ENCODE measurements at regions not wholly inside any gene's neighbourhood (a gene's known extent, or its start where the extent isn't known, plus 50 kb on each side); places are given as distances from the start of the nearest gene placed in this dataset.
"Not testable (repeated sequence)": the region's sequence is repeated elsewhere in the genome, so short reads cannot be mapped to it uniquely, and the experiment has no call there.

- DNase-seq = no peak
Measured at GRCh38 chr7:132029369-132030085, 473.1 kb upstream of the PODXL start.

- no peak for DNase-seq
Measured at GRCh38 chr7:132028144-132028920, 471.9 kb upstream of the PODXL start.

- no peak for DNase-seq
Measured at GRCh38 chr7:132024290-132024689, 467.9 kb upstream of the PODXL start.

GRCh38 chr7:132023466-132023865 lies 467.0 kb upstream of the PODXL start:
- no peak for DNase-seq

GRCh38 chr7:132022188-132022587 lies 465.8 kb upstream of the PODXL start:
- no peak for DNase-seq

- no peak for DNase-seq
Measured at GRCh38 chr7:132019703-132020102, 463.3 kb upstream of the PODXL start.

GRCh38 chr7:132009778-132010177 lies 453.4 kb upstream of the PODXL start:
- DNase-seq = no peak

- peak; percentile 0 for DNase-seq
Measured at GRCh38 chr7:132004529-132004928, 448.1 kb upstream of the PODXL start.

GRCh38 chr7:132002343-132002968 lies 446.0 kb upstream of the PODXL start:
- DNase-seq = no peak

- no peak for DNase-seq
Measured at GRCh38 chr7:132001146-132001545, 444.7 kb upstream of the PODXL start.

GRCh38 chr7:131999193-131999592 lies 442.8 kb upstream of the PODXL start:
- DNase-seq = no peak

- no peak for DNase-seq
Measured at GRCh38 chr7:131995324-131995723, 438.9 kb upstream of the PODXL start.

- DNase-seq = not testable (repeated sequence)
Measured at GRCh38 chr7:131981069-131981468, 424.6 kb upstream of the PODXL start.

GRCh38 chr7:131978118-131978517 lies 421.7 kb upstream of the PODXL start:
- DNase-seq = not testable (repeated sequence)

- no peak for DNase-seq
Measured at GRCh38 chr7:131976411-131976810, 420.0 kb upstream of the PODXL start.

- no peak for DNase-seq
Measured at GRCh38 chr7:131974671-131975070, 418.2 kb upstream of the PODXL start.

GRCh38 chr7:131972251-131972650 lies 415.8 kb upstream of the PODXL start:
- DNase-seq = no peak

- DNase-seq = no peak
Measured at GRCh38 chr7:131970602-131971001, 414.2 kb upstream of the PODXL start.

GRCh38 chr7:131969560-131969959 lies 413.1 kb upstream of the PODXL start:
- no peak for DNase-seq

GRCh38 chr7:131967216-131967730 lies 410.8 kb upstream of the PODXL start:
- DNase-seq = no peak

GRCh38 chr7:131964203-131964602 lies 407.8 kb upstream of the PODXL start:
- no peak for DNase-seq

- peak; percentile 6 for DNase-seq
Measured at GRCh38 chr7:131961054-131961680, 404.7 kb upstream of the PODXL start.

- DNase-seq = no peak
Measured at GRCh38 chr7:131959106-131959812, 402.8 kb upstream of the PODXL start.

All from NCI-H510A treated with DMSO at 0.1 percent for 48 hours (cell line).